K562 (cell line): ENCODE measurements at regions not wholly inside any gene's neighbourhood (a gene's known extent, or its start where the extent isn't known, plus 50 kb on each side); places are given as distances from the start of the nearest gene placed in this dataset.

Experiments used
- ATAC-seq: fragments of 200-7000 bp; cut with Tn5 transposase; 3 replicates; pipeline ENCODE4 v1.9.1; 2020; ENCODE audit warnings: moderate library complexity
- BruUV-seq: library from RNA; stranded (reverse); fragments of 400-500 nt; replicated peaks from 2 replicates; lab custom pipeline; 2021; lab: Mats Ljungman, UMichigan
- CTCF ChIA-PET: fragments of 300-600 bp; formaldehyde crosslinking; extraction: SDS; loops from one replicate; lab custom pipeline; 2021; ENCODE audit warnings: low intra/inter-chr PET ratio; lab: Yijun Ruan, JAX
- POLR2A ChIA-PET: fragments of 300-600, 350-650 bp; sonication (Branson Sonifier 250); formaldehyde crosslinking; extraction: SDS; loops from one replicate; lab custom pipeline; 2021; ENCODE audit warnings: antibody characterized with exemption, inconsistent platforms; lab: Yijun Ruan, JAX
- DNase-seq, 4 experiments: peaks; one replicate each; pipeline versions ENCODE4 v3.0.0 to v3.0.0-alpha.2; 2011 to 2018; ENCODE audit warnings: low spot score in 3 of 4, mixed read lengths in 3 of 4; ENCODE audit errors: extremely low read depth in 1 of 4
- FAIRE-seq: peaks from 2 replicates; lab custom pipeline; 2011; peaks lifted over from hg19 to GRCh38; lab: Jason Lieb, UNC
- H2AFZ ChIP-seq: 2 replicates; pipeline ENCODE4 v1.6.0; 2011; ENCODE audit warnings: low read depth, low read length, control low read depth, inconsistent platforms
- H3K27ac ChIP-seq: fragments of 200-600 bp; 3 replicates; pipeline ENCODE4 v1.8.0; 2011; ENCODE audit warnings: low read depth, mild to moderate bottlenecking, control low read depth, inconsistent platforms, low read length, moderate library complexity, mixed read lengths; ENCODE audit errors: extremely low read depth
- H3K27me3 ChIP-seq, 2 experiments: fragments of 300-600 bp in 1 of 2; 2 replicates in 1 of 2; 3 replicates in 1 of 2; pipeline versions ENCODE4 v1.6.0 to v1.8.0; 2011; ENCODE audit warnings: inconsistent platforms in 2 of 2, low read length in 2 of 2, mild to moderate bottlenecking in 1 of 2, mixed read lengths in 1 of 2, moderate library complexity in 1 of 2; ENCODE audit not compliant: control insufficient read depth in 2 of 2, insufficient read depth in 2 of 2
- H3K36me3 ChIP-seq: fragments of 300-600 bp; 3 replicates; pipeline ENCODE4 v1.8.0; 2011; ENCODE audit warnings: mild to moderate bottlenecking, low read length, inconsistent platforms; ENCODE audit not compliant: control insufficient read depth, insufficient read depth
- H3K4me1 ChIP-seq, 2 experiments: fragments of 200-600 bp in 1 of 2; replicated peaks in 1 of 2; 2 replicates in 1 of 2; 3 replicates in 1 of 2; pipeline versions ENCODE4 v1.5.1 to v1.8.0; 2011; ENCODE audit warnings: inconsistent platforms in 2 of 2, low read length in 2 of 2, mild to moderate bottlenecking in 1 of 2, mixed read lengths in 1 of 2, moderate library complexity in 1 of 2; ENCODE audit not compliant: control insufficient read depth in 2 of 2, insufficient read depth in 2 of 2
- H3K4me2 ChIP-seq: 2 replicates; pipeline ENCODE4 v1.6.1; 2011; ENCODE audit warnings: low read length, control low read depth, inconsistent platforms, mixed read lengths; ENCODE audit not compliant: insufficient read depth
- H3K4me3 ChIP-seq: fragments of 200-600 bp; sonication (generic), shearing (Covaris generic); 2 replicates; pipeline ENCODE4 v1.5.1; 2016; ENCODE audit warnings: control low read depth, inconsistent platforms
- H3K79me2 ChIP-seq: fragments of 200-600 bp; 3 replicates; pipeline ENCODE4 v1.8.0; 2011; ENCODE audit warnings: low read length, inconsistent platforms; ENCODE audit not compliant: control insufficient read depth, insufficient read depth
- H3K9ac ChIP-seq, 2 experiments: 2 replicates each; pipeline versions ENCODE4 v1.6.0 to v1.6.1; 2011; ENCODE audit warnings: low read depth in 2 of 2, low read length in 2 of 2, control low read depth in 1 of 2, inconsistent platforms in 1 of 2, mild to moderate bottlenecking in 1 of 2, mixed read lengths in 1 of 2; ENCODE audit not compliant: insufficient read depth in 1 of 2
- H3K9me1 ChIP-seq: one replicate; pipeline ENCODE4 v1.6.0; 2011; ENCODE audit warnings: inconsistent platforms, mild to moderate bottlenecking, low read length, moderate library complexity; ENCODE audit not compliant: control insufficient read depth, insufficient read depth
- H3K9me3 ChIP-seq: replicated peaks from 2 replicates; pipeline ENCODE4 v1.5.1; 2011; ENCODE audit warnings: low read depth, low read length, inconsistent platforms; ENCODE audit not compliant: control insufficient read depth, insufficient read depth
- H4K20me1 ChIP-seq: replicated peaks from 2 replicates; pipeline ENCODE4 v1.6.1; 2011; ENCODE audit warnings: low read length, inconsistent platforms, mixed read lengths; ENCODE audit not compliant: control insufficient read depth, insufficient read depth
- BHLHE40 ChIP-seq: IDR thresholded peaks from 2 replicates; pipeline ENCODE4 v1.6.1; 2011; ENCODE audit warnings: low read length, improper control_type of control experiment
- FOS ChIP-seq: IDR thresholded peaks from 3 replicates; pipeline ENCODE4 v1.6.1; 2011; ENCODE audit not compliant: insufficient read length; ENCODE audit errors: extremely low read depth
- FOXK1 ChIP-seq: sonication (generic); formaldehyde crosslinking; IDR thresholded peaks from 2 replicates; pipeline ENCODE4 v1.8.0; 2022; ENCODE audit warnings: missing genetic modification reagents, mild to moderate bottlenecking, borderline replicate concordance
- HMGN3 ChIP-seq: IDR thresholded peaks from 2 replicates; pipeline ENCODE4 v1.6.1; 2011; ENCODE audit warnings: borderline replicate concordance, low read depth, mild to moderate bottlenecking, mixed read lengths, low read length; ENCODE audit not compliant: insufficient read length; ENCODE audit errors: extremely low read depth
- NR4A1 ChIP-seq, 2 experiments: fragments of 250-450 bp in 1 of 2; fragments of 450-650 bp in 1 of 2; sonication (Bioruptor Pico) in 1 of 2; IDR thresholded peaks; 2 replicates each; pipeline versions ENCODE4 v1.4.0 to v1.6.1; 2016 to 2020; ENCODE audit warnings: mild to moderate bottlenecking in 2 of 2, missing compliant biosample characterization in 1 of 2, missing genetic modification characterization in 1 of 2, moderate library complexity in 1 of 2
- POLR2B ChIP-seq: fragments of 450-650 bp; IDR thresholded peaks from 2 replicates; pipeline ENCODE4 v1.6.1; 2018; ENCODE audit warnings: low read depth; ENCODE audit not compliant: partially characterized antibody
- RBM15 ChIP-seq: fragments of 200-400 bp; formaldehyde crosslinking; IDR thresholded peaks from 2 replicates; pipeline ENCODE4 v1.6.1; 2018; ENCODE audit warnings: mild to moderate bottlenecking, low read length, moderate library complexity; ENCODE audit not compliant: insufficient read depth
- SMARCA5 ChIP-seq: fragments of 450-650 bp; IDR thresholded peaks from 2 replicates; pipeline ENCODE4 v1.6.1; 2016
- SNRNP70 ChIP-seq: fragments of 200-400 bp; formaldehyde crosslinking; optimal IDR thresholded peaks from 2 replicates; pipeline ENCODE3; 2017; ENCODE audit warnings: low read depth, low read length
- VEZF1 ChIP-seq: fragments of 200-800 bp; sonication (Bioruptor generic); IDR thresholded peaks from 2 replicates; pipeline ENCODE4 v1.6.1; 2017; ENCODE audit warnings: missing genetic modification characterization, missing compliant biosample characterization
- XRCC5 ChIP-seq: fragments of 200-400 bp; formaldehyde crosslinking; IDR thresholded peaks from 2 replicates; pipeline ENCODE4 v1.6.1; 2017; ENCODE audit warnings: low read depth, mild to moderate bottlenecking, low read length
- ZKSCAN3 ChIP-seq: fragments of 250-450 bp; sonication (Bioruptor Pico); IDR thresholded peaks from 2 replicates; pipeline ENCODE4 v1.4.0; 2020
- ZNF239 ChIP-seq: fragments of 250-450 bp; sonication (Bioruptor Pico); IDR thresholded peaks from 2 replicates; pipeline ENCODE4 v1.4.0; 2020; ENCODE audit warnings: mild to moderate bottlenecking
- ZNF354B ChIP-seq: fragments of 250-450 bp; sonication (Bioruptor Pico); IDR thresholded peaks from 2 replicates; pipeline ENCODE4 v1.4.0; 2020
- ZNF407 ChIP-seq: fragments of 450-650 bp; IDR thresholded peaks from 2 replicates; pipeline ENCODE4 v1.6.1; 2016; ENCODE audit warnings: low read depth
- ZNF75A ChIP-seq: fragments of 450-650 bp; formaldehyde crosslinking; IDR thresholded peaks from 2 replicates; pipeline ENCODE4 v1.4.0; 2020; ENCODE audit warnings: mild to moderate bottlenecking
- WGBS: fragments of 100-300 bp; shearing (Covaris generic); methylation state at CpG from one replicate; pipeline ENCODE4 v1.1.6; 2016; ENCODE audit warnings: low coverage, mixed read lengths; ENCODE audit not compliant: insufficient coverage; ENCODE audit errors: missing lambda C conversion rate; 5-methylcytosine and 5-hydroxymethylcytosine counted together
- in situ Hi-C: fragments of 300-500 bp; cut with MboI; formaldehyde crosslinking; loops from 4 replicates; pipeline ENCODE4 v1.15.0; 2018; ENCODE audit warnings: inconsistent platforms, mixed read lengths
- intact Hi-C: fragments of 100-400 bp; cut with micrococcal nuclease; formaldehyde crosslinking; loops from 2 replicates; pipeline ENCODE4 v1.14.2; 2022

- in situ Hi-C loops (no loop called here), intact Hi-C loops (no loop called here)
- Histone ChIP-seq H3K27ac (no peak overlapping the region), H3K36me3 (no peaks in the 10 kb centered on the region), H2AFZ (no peak overlapping the region), H3K9ac (no peak overlapping the region), H3K4me2 (no peak overlapping the region), H3K4me3 (no peak overlapping the region), H3K27me3 (no peaks in the 10 kb centered on the region), H3K9me3 (no peaks in the 10 kb centered on the region), H3K9me1 (no peaks in the 10 kb centered on the region), H4K20me1 (no peaks in the 10 kb centered on the region), H3K79me2 (no peaks in the 10 kb centered on the region), H3K4me1 (no peaks in the 10 kb centered on the region)
- CTCF ChIA-PET = no interaction called here
- BruUV-seq = no TSS peak
- FAIRE-seq (no peak), DNase-seq (no peak), ATAC-seq (no peak)
- POLR2A ChIA-PET = no interaction called here
- 0% methylated on average over 4 of the region's 4 CpGs for WGBS
- TF ChIP-seq SMARCA5 (no peak), VEZF1 (CRISPR knock-in tag) (no peak), ZKSCAN3 (CRISPR knock-in tag) (no peak), FOS (no peak), SNRNP70 (no peak), ZNF75A (no peak), ZNF407 (no peak), XRCC5 (no peak), BHLHE40 (no peak), POLR2B (no peak), HMGN3 (no peak), ZNF354B (no peak), ZNF239 (no peak), NR4A1 (CRISPR knock-in tag; IDR thresholded peaks at IDR 0.05) (no peak), NR4A1 (tag; IDR thresholded peaks at IDR 0.05) (no peak), FOXK1 (CRISPR knock-in tag) (no peak), RBM15 (no peak)
These were observed 59.1 kb downstream of the C9orf152 start for GRCh38 chr9:110148891-110149290.
